DND-41 (cell line): ENCODE measurements at regions not wholly inside any gene's neighbourhood (a gene's known extent, or its start where the extent isn't known, plus 50 kb on each side); places are given as distances from the start of the nearest gene placed in this dataset.

Source experiments
- ATAC-seq: fragments of 200-7000 bp; cut with Tn5 transposase; 3 replicates; pipeline ENCODE4 v1.9.1; 2021; ENCODE audit warnings: low read depth; ENCODE audit not compliant: insufficient read depth
- DNase-seq: peaks from one replicate; pipeline ENCODE4 v3.0.0-alpha.2; 2020
- H2AFZ ChIP-seq: 2 replicates; pipeline ENCODE4 v1.6.0; 2012; ENCODE audit warnings: low read depth, low read length
- H3K27ac ChIP-seq: 2 replicates; pipeline ENCODE4 v1.5.1; 2012; ENCODE audit warnings: low read length, inconsistent platforms
- H3K27me3 ChIP-seq: fragments of 200-600 bp; sonication (generic); 2 replicates; pipeline ENCODE4 v1.6.0; 2012; ENCODE audit warnings: low read length, mild to moderate bottlenecking, inconsistent platforms; ENCODE audit not compliant: insufficient read depth, poor library complexity
- H3K36me3 ChIP-seq: 2 replicates; pipeline ENCODE4 v1.5.1; 2012; ENCODE audit warnings: low read length, inconsistent platforms; ENCODE audit not compliant: insufficient read depth
- H3K4me1 ChIP-seq: 2 replicates; pipeline ENCODE4 v1.5.1; 2012; ENCODE audit warnings: mild to moderate bottlenecking, low read length; ENCODE audit not compliant: insufficient read depth
- H3K4me2 ChIP-seq: 2 replicates; pipeline ENCODE4 v1.6.0; 2012; ENCODE audit warnings: mild to moderate bottlenecking, moderate library complexity, low read length, inconsistent platforms; ENCODE audit not compliant: insufficient read depth
- H3K4me3 ChIP-seq, 2 experiments: fragments of 200-600 bp in 1 of 2; shearing (Covaris generic) in 1 of 2; 2 replicates each; pipeline ENCODE4 v1.5.1; 2012 to 2016; ENCODE audit warnings: inconsistent platforms in 2 of 2, low read length in 2 of 2, mild to moderate bottlenecking in 2 of 2, low read depth in 1 of 2, moderate library complexity in 1 of 2
- H3K79me2 ChIP-seq: 2 replicates; pipeline ENCODE4 v1.6.0; 2012; ENCODE audit warnings: low read length, inconsistent platforms; ENCODE audit not compliant: insufficient read depth
- H3K9ac ChIP-seq: 2 replicates; pipeline ENCODE4 v1.6.0; 2012; ENCODE audit warnings: low read depth, mild to moderate bottlenecking, inconsistent platforms, low read length, moderate library complexity
- H3K9me3 ChIP-seq: 2 replicates; pipeline ENCODE4 v1.5.1; 2012; ENCODE audit warnings: low read length, moderate library complexity, mild to moderate bottlenecking, inconsistent platforms; ENCODE audit not compliant: insufficient read depth, severe bottlenecking
- H4K20me1 ChIP-seq: 2 replicates; pipeline ENCODE4 v1.6.0; 2012; ENCODE audit warnings: low read length; ENCODE audit not compliant: insufficient read depth
- CTCF ChIP-seq: IDR thresholded peaks from 2 replicates; pipeline ENCODE4 v1.5.1; 2012; ENCODE audit warnings: borderline replicate concordance, low read length, moderate library complexity, mild to moderate bottlenecking; ENCODE audit not compliant: poor library complexity, severe bottlenecking; ENCODE audit errors: extremely low read depth
- EZH2 ChIP-seq: IDR thresholded peaks from 3 replicates; pipeline ENCODE4 v1.6.1; 2012; ENCODE audit warnings: borderline replicate concordance, low read depth, mild to moderate bottlenecking, moderate library complexity, low read length, inconsistent platforms; ENCODE audit not compliant: severe bottlenecking

- no peak for TF ChIP-seq CTCF
- no peak for DNase-seq
- no peak overlapping the region for H3K4me2 ChIP-seq
- no peaks in the 10 kb centered on the region for H3K4me1 ChIP-seq
- H3K27me3 ChIP-seq = no peaks in the 10 kb centered on the region
- no peak overlapping the region for H2AFZ ChIP-seq
- no peak overlapping the region for H3K4me3 ChIP-seq
- H3K9me3 ChIP-seq = no peaks in the 10 kb centered on the region
- no peaks in the 10 kb centered on the region for H3K79me2 ChIP-seq
- H3K27ac ChIP-seq = no peak overlapping the region
- no peaks in the 10 kb centered on the region for H4K20me1 ChIP-seq
- no peak for ATAC-seq
- no peaks in the 10 kb centered on the region for H3K36me3 ChIP-seq
- no peak overlapping the region for H3K9ac ChIP-seq
Measured at GRCh38 chr7:136492366-136492765, 376.1 kb upstream of the CHRM2 start.

GRCh38 chr7:136489808-136490207 lies 378.6 kb upstream of the CHRM2 start:
- Histone ChIP-seq H3K4me3 (no peak overlapping the region), H3K9ac (no peak overlapping the region), H3K27me3 (no peaks in the 10 kb centered on the region), H3K9me3 (no peaks in the 10 kb centered on the region), H3K79me2 (no peaks in the 10 kb centered on the region), H4K20me1 (no peaks in the 10 kb centered on the region), H3K27ac (no peak overlapping the region), H3K4me2 (no peak overlapping the region), H2AFZ (no peak overlapping the region), H3K36me3 (no peaks in the 10 kb centered on the region), H3K4me1 (no peaks in the 10 kb centered on the region)
- DNase-seq = no peak
- no peak for ATAC-seq
- no peak for TF ChIP-seq CTCF
- no peak for TF ChIP-seq EZH2

DNA sequence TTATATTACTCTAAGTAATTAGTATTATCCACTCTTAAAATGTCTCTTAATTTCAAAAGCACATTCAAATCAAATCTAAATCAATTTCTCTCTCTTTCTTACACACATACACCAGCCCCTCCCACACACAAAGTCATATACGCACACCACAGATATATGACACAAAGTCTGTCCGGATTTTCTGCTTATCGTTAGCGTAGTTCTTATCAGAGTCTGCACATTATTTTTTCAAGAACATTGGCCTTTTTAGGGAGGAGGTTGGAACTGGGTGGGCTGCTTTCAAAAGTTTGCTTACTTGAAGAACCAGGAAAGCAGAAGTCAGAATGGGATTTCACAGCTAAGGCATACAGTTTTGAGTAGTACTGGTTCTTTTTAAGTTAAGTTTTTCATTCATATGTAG lies 387.6 kb upstream of the CHRM2 start:
- no peaks in the 10 kb centered on the region for H3K36me3 ChIP-seq
- TF ChIP-seq EZH2 = no peak
- no peak for TF ChIP-seq CTCF
- no peak overlapping the region for H3K9ac ChIP-seq
- H3K9me3 ChIP-seq = no peaks in the 10 kb centered on the region
- H3K4me2 ChIP-seq = no peak overlapping the region
- no peaks in the 10 kb centered on the region for H3K27me3 ChIP-seq
- no peaks in the 10 kb centered on the region for H4K20me1 ChIP-seq
- H3K4me1 ChIP-seq = no peaks in the 10 kb centered on the region
- H3K79me2 ChIP-seq = no peaks in the 10 kb centered on the region
- DNase-seq = no peak
- no peak for ATAC-seq
- no peak overlapping the region for H3K27ac ChIP-seq
- no peak overlapping the region for H2AFZ ChIP-seq
- no peak overlapping the region for H3K4me3 ChIP-seq

DNA sequence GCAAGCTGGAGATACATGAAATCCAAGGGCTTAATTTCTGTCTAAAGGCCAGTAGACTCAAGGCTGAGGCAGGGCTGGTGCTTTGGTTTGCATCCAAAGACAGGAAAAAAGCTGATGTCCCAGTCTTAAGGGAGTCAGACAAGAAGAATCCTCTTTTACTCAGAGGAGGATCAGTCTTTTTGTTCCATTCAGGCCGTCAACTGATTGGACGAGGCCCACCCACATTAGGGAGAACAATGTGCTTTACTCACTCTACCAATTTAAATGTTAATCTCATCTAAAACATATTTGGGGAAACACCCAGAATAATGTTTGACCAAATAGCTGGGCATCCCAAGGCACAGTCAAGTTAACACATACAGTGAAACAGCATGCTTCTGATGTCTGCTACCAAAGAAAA lies 388.5 kb upstream of the CHRM2 start:
- H4K20me1 ChIP-seq = no peaks in the 10 kb centered on the region
- H3K36me3 ChIP-seq = no peaks in the 10 kb centered on the region
- ATAC-seq = no peak
- H3K27ac ChIP-seq = no peak overlapping the region
- no peaks in the 10 kb centered on the region for H3K27me3 ChIP-seq
- no peak overlapping the region for H3K9ac ChIP-seq
- H3K4me1 ChIP-seq = no peaks in the 10 kb centered on the region
- no peak overlapping the region for H3K4me3 ChIP-seq
- no peak overlapping the region for H3K4me2 ChIP-seq
- no peak for DNase-seq
- no peak overlapping the region for H2AFZ ChIP-seq
- H3K9me3 ChIP-seq = no peaks in the 10 kb centered on the region
- H3K79me2 ChIP-seq = no peaks in the 10 kb centered on the region
- TF ChIP-seq EZH2 = no peak
- no peak for TF ChIP-seq CTCF
